ENCODE measurements at regions not wholly inside any gene's neighbourhood (a gene's known extent, or its start where the extent isn't known, plus 50 kb on each side); places are given as distances from the start of the nearest gene placed in this dataset.

DNA sequence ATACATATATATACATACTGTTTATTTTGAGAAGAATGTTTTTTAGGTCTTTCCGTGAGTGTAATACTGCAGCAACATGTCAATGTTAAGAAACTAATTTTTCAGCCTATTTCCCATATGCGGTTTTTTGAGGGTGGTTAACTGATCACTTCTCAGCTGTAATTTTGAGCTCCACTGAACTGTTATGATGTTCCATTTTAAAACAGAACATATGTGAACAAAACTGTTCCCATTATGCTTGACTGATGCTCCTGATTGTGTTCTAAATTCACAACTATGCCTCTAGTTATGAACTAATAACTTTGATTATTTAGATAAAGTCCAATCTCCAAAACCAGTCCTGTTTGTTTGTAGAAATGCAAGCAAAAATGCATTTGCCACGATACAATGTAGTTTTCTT, 511.2 kb upstream of the FSIP2 start:
- no peaks in the 10 kb centered on the region for H3K27me3 ChIP-seq (replicated peaks in 1 of 4; ENCODE audit: control insufficient read depth in 3 of 4, extremely low read depth in 1 of 4, insufficient read depth in 3 of 4, low read length in 3 of 4)
- no peak for FAIRE-seq
- no peak overlapping the region for H4K8ac ChIP-seq (ENCODE audit: extremely low read depth, insufficient read depth, low read length)
- CTCF ChIA-PET (ENCODE audit: partially characterized antibody): no interaction called here
- no peaks in the 10 kb centered on the region for H3K9me3 ChIP-seq (ENCODE audit: insufficient read depth in 2 of 2, low read depth in 1 of 2, low read length in 1 of 2)
- H3K4me1 ChIP-seq (replicated peaks in 1 of 4; ENCODE audit: control insufficient read depth in 3 of 4, insufficient read depth in 4 of 4, low read length in 3 of 4): no peaks in the 10 kb centered on the region
- no peak for DNase-seq (ENCODE audit: low read depth in 1 of 2, low spot score in 2 of 2)
- H3K14ac ChIP-seq (ENCODE audit: insufficient read length): no peak overlapping the region
- no peak overlapping the region for H2AK5ac ChIP-seq (ENCODE audit: low read depth, low read length)
- 92% methylated on average over 3 of the region's 3 CpGs; no CpG with 5 or more reads in 1 of the 2 experiments for WGBS, 2 experiments (ENCODE audit: extremely low coverage in 1 of 2, insufficient coverage in 1 of 2, insufficient read length in 1 of 2, insufficient replicate concordance in 2 of 2, low coverage in 1 of 2, low lambda C conversion rate in 2 of 2, missing lambda C conversion rate in 1 of 2)
- H3K79me1 ChIP-seq (ENCODE audit: low read depth, low read length): no peaks in the 10 kb centered on the region
- no peaks in the 10 kb centered on the region for H3K36me3 ChIP-seq (ENCODE audit: control insufficient read depth in 2 of 4, insufficient read depth in 4 of 4, low read length in 3 of 4)
- no peak overlapping the region for H2BK20ac ChIP-seq (ENCODE audit: low read length)
- H3K4me2 ChIP-seq (ENCODE audit: insufficient read depth in 1 of 2, low read depth in 2 of 2, low read length in 2 of 2): no peak overlapping the region
- no peak overlapping the region for H4K5ac ChIP-seq (ENCODE audit: insufficient read length, low read depth, low read length)
- H2BK120ac ChIP-seq (replicated peaks; ENCODE audit: low read depth, low read length): no peak overlapping the region
- POLR2A ChIA-PET (ENCODE audit: partially characterized antibody): no interaction called here
- no peak overlapping the region for H3K23ac ChIP-seq (ENCODE audit: insufficient read length)
- H3K23me2 ChIP-seq (ENCODE audit: low read depth, low read length): no peaks in the 10 kb centered on the region
- H3K4me3 ChIP-seq (ENCODE audit: extremely low read depth in 1 of 4, insufficient read depth in 2 of 4, low read depth in 3 of 4, low read length in 4 of 4): no peak overlapping the region
- no peak overlapping the region for H3K4ac ChIP-seq (replicated peaks; ENCODE audit: insufficient read length, low read depth, low read length)
- no peak overlapping the region for H2BK15ac ChIP-seq (ENCODE audit: low read length)
- H3K79me2 ChIP-seq (ENCODE audit: control insufficient read depth in 1 of 2, insufficient read depth in 2 of 2, low read length in 2 of 2): no peaks in the 10 kb centered on the region
- H2AFZ ChIP-seq (ENCODE audit: low read length): no peak overlapping the region
- H4K91ac ChIP-seq (replicated peaks; ENCODE audit: insufficient read length, low read length): no peak overlapping the region
- H4K20me1 ChIP-seq (replicated peaks in 1 of 2; ENCODE audit: control insufficient read depth in 1 of 2, insufficient read depth in 2 of 2, low read length in 2 of 2): no peaks in the 10 kb centered on the region
- H3K27ac ChIP-seq (ENCODE audit: low read depth, low read length): no peak overlapping the region
- H3K9ac ChIP-seq (replicated peaks in 1 of 4; ENCODE audit: extremely low read depth in 1 of 4, low read depth in 3 of 4, low read length in 3 of 4): no peak overlapping the region
- no peak overlapping the region for H3K56ac ChIP-seq (replicated peaks; ENCODE audit: insufficient read length, low read depth, low read length)
- no peak overlapping the region for H2BK12ac ChIP-seq (ENCODE audit: low read depth, low read length)
- H3K18ac ChIP-seq (ENCODE audit: extremely low read depth, low read length): no peak overlapping the region
- H2BK5ac ChIP-seq (ENCODE audit: low read depth, low read length): no peak overlapping the region
- TF ChIP-seq MAFK (IDR thresholded peaks at IDR 0.05; ENCODE audit: low read depth, low read length): no peak
- TF ChIP-seq EP300 (IDR thresholded peaks at IDR 0.05; ENCODE audit: borderline replicate concordance in 1 of 2, low read depth in 2 of 2, low read length in 2 of 2): no peak
- no peak for TF ChIP-seq BCL11A (IDR thresholded peaks at IDR 0.05; ENCODE audit: low read depth in 2 of 2, low read length in 2 of 2)
- TF ChIP-seq CEBPB (IDR thresholded peaks at IDR 0.05; ENCODE audit: low read depth, low read length): no peak
- TF ChIP-seq TAF7 (optimal IDR thresholded peaks at IDR 0.05; ENCODE audit: borderline replicate concordance, low read depth, low read length): no peak

All from H1 (cell line).